ENCODE measurements at regions not wholly inside any gene's neighbourhood (a gene's known extent, or its start where the extent isn't known, plus 50 kb on each side); places are given as distances from the start of the nearest gene placed in this dataset.

DNA sequence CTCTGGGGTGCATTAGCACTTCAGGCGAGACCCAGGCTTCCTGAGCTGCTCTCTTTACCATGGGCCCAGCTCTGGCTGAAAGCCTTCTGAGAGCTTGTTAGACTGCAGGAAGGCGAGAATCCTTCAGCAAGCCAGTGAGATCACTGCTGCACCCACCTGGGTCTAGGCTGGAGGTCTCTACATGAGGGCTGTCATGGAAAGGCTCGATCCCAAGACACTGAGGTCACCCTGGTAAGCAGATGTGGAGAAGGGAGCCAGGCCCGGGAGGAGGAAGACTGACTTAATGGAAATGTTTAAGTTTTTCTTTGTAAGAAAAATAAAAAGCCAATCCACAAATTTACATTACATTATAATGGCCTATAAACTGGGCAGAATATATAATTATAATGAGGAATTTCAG lies 684.5 kb downstream of the TNS3 start:
- no peak overlapping the region for H3K4me2 ChIP-seq (ENCODE audit: unreplicated experiment)
- in situ Hi-C loops (cut with MboI) = no loop called here
- H2AFZ ChIP-seq = no peak overlapping the region
- no peaks in the 10 kb centered on the region for H3K27me3 ChIP-seq (replicated peaks; ENCODE audit: insufficient read depth)
- no peaks in the 10 kb centered on the region for H3K9me3 ChIP-seq (ENCODE audit: low read depth)
- no peak for DNase-seq
- H3F3A ChIP-seq (ENCODE audit: insufficient read depth) = no peaks in the 10 kb centered on the region
- H3K27ac ChIP-seq = no peak overlapping the region
- no peaks in the 10 kb centered on the region for H4K20me1 ChIP-seq (ENCODE audit: insufficient read depth)
- 55 to 58% methylated on average over 4 of the region's 4 CpGs for WGBS, 2 experiments (ENCODE audit: low coverage in 1 of 2, low lambda C conversion rate in 2 of 2, missing lambda C conversion rate in 2 of 2)
- H3K4me3 ChIP-seq = no peak overlapping the region
- no peak overlapping the region for H3K9ac ChIP-seq
- no peaks in the 10 kb centered on the region for H3K36me3 ChIP-seq (ENCODE audit: low read depth)
- TF ChIP-seq EZH2phosphoT487 (IDR thresholded peaks at IDR 0.05; ENCODE audit: insufficient read depth, low read depth) (no peak), EZH2 (IDR thresholded peaks at IDR 0.05; ENCODE audit: insufficient read depth, poor library complexity, severe bottlenecking) (no peak)
- no peaks in the 10 kb centered on the region for H3K9me2 ChIP-seq (ENCODE audit: insufficient read depth)
- no peaks in the 10 kb centered on the region for H3K4me1 ChIP-seq (ENCODE audit: insufficient read depth)
- H3K79me2 ChIP-seq (ENCODE audit: insufficient read depth) = no peaks in the 10 kb centered on the region

DNA sequence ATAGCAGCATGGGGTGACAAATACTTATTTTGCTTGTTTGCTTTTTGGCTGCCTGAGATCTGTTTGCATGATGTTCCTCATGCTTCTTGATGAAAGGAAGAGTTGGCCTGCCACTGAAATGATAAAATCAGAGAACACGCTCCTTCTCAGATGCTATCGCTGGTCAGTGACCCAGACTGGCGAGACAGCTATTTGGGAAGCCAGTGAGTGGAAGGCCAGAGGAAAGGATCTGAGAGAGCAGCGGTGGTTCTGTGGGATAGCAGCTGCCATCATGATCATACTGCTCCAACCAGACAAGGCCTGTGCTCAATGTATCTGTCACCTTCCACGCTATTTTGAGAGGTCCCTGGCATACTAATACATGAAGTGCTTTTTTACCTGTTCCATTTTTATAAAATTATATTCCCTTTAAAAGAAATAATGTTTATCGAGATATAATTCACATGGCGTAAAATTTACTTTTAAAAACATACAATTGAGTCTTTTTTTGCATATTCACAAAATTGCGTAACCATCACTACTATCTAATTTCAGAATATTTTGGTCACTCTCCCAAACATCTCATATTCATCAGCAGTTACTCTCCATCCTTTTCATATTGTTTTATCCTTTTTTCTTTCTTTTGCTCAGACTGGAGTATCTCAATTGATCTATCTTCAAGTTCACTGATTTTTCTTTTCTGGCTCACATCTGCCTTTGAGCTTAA lies 695.1 kb downstream of the TNS3 start:
- H3K9me3 ChIP-seq (ENCODE audit: low read depth) = no peaks in the 10 kb centered on the region
- no peaks in the 10 kb centered on the region for H3K79me2 ChIP-seq (ENCODE audit: insufficient read depth)
- H3F3A ChIP-seq (ENCODE audit: insufficient read depth) = no peaks in the 10 kb centered on the region
- H3K27me3 ChIP-seq (replicated peaks; ENCODE audit: insufficient read depth) = no peaks in the 10 kb centered on the region
- no peaks in the 10 kb centered on the region for H4K20me1 ChIP-seq (ENCODE audit: insufficient read depth)
- WGBS, 2 experiments (ENCODE audit: low coverage in 1 of 2, low lambda C conversion rate in 2 of 2, missing lambda C conversion rate in 2 of 2) = 70 to 77% methylated on average over 8 of the region's 8 CpGs
- TF ChIP-seq EZH2phosphoT487 (IDR thresholded peaks at IDR 0.05; ENCODE audit: insufficient read depth, low read depth) = no peak
- TF ChIP-seq EZH2 (IDR thresholded peaks at IDR 0.05; ENCODE audit: insufficient read depth, poor library complexity, severe bottlenecking) = no peak
- H3K4me1 ChIP-seq (ENCODE audit: insufficient read depth) = no peaks in the 10 kb centered on the region
- H3K4me3 ChIP-seq = no peak overlapping the region
- DNase-seq = no peak
- in situ Hi-C loops (cut with MboI) = no loop called here
- no peak overlapping the region for H3K9ac ChIP-seq
- no peak overlapping the region for H3K27ac ChIP-seq
- no peaks in the 10 kb centered on the region for H3K36me3 ChIP-seq (ENCODE audit: low read depth)
- H3K9me2 ChIP-seq (ENCODE audit: insufficient read depth) = no peaks in the 10 kb centered on the region; the same call in 1 of the 2 replicates
- H2AFZ ChIP-seq = no peak overlapping the region
- no peak overlapping the region for H3K4me2 ChIP-seq (ENCODE audit: unreplicated experiment)

DNA sequence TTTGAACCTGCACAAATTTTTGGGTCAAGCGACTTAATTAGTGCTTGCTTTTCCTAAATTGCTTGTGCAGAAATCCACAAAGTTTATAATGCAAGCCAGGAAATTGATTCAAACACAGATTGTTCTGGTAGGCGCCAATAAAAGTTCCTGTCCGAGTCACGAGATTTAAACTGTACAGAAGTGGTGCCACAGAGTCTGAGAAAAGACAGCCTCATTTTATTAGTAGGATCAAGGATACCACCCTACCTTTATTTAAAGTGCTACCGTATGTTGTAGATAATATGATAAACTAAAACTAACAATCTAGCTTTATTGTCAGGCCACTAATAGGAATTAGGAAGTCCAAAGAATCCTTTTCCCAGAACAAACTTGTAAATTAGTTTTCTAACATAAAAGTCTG lies 696.7 kb downstream of the TNS3 start:
- H3K4me2 ChIP-seq (ENCODE audit: unreplicated experiment) = no peak overlapping the region

DNA sequence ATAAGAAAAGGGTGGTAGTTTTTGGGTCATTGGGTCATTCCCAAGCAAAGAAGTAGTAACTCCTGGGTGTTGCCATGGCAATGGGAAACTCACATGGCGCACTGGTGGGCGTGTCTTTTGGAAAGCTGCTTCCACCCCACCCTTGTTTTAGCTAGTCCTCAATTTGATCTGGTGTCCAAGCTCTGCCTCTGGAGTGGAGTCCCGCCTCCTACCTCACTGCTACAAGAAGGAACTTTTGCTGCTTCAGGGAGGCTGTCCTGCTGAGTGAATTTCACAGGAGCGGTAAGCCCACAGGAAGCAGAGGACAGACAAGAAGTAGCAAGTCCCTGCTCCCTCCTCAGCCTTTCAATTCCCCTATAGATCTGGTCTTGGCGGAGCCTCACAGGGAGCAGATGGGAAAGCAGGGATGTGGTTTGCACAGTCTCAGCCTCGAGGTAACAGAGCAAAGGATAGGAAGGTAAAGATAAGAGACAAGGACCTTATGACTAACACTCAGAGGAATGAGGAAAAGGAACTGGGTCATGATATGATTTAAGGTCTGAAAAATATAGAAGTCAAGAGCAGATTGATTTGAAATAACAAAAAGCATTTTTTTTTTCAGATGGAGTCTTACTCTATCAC lies 700.3 kb downstream of the TNS3 start:
- no peak overlapping the region for H3K4me3 ChIP-seq
- H4K20me1 ChIP-seq (ENCODE audit: insufficient read depth) = no peaks in the 10 kb centered on the region
- H3K4me1 ChIP-seq (ENCODE audit: insufficient read depth) = no peaks in the 10 kb centered on the region
- no peak for DNase-seq
- in situ Hi-C loops (cut with MboI) = no loop called here
- no peak overlapping the region for H3K9ac ChIP-seq
- WGBS, 2 experiments (ENCODE audit: low coverage in 1 of 2, low lambda C conversion rate in 2 of 2, missing lambda C conversion rate in 2 of 2) = 93 to 96% methylated on average over 6 of the region's 6 CpGs
- H3K27ac ChIP-seq = no peak overlapping the region
- H3K79me2 ChIP-seq (ENCODE audit: insufficient read depth) = no peaks in the 10 kb centered on the region
- no peak for TF ChIP-seq EZH2phosphoT487 (IDR thresholded peaks at IDR 0.05; ENCODE audit: insufficient read depth, low read depth)
- TF ChIP-seq EZH2 (IDR thresholded peaks at IDR 0.05; ENCODE audit: insufficient read depth, poor library complexity, severe bottlenecking) = no peak
- H3K36me3 ChIP-seq (ENCODE audit: low read depth) = no peaks in the 10 kb centered on the region
- no peaks in the 10 kb centered on the region; the same call in 1 of the 2 replicates for H3K9me2 ChIP-seq (ENCODE audit: insufficient read depth)
- no peaks in the 10 kb centered on the region for H3K27me3 ChIP-seq (replicated peaks; ENCODE audit: insufficient read depth)
- no peaks in the 10 kb centered on the region for H3F3A ChIP-seq (ENCODE audit: insufficient read depth)
- no peak overlapping the region for H3K4me2 ChIP-seq (ENCODE audit: unreplicated experiment)
- no peak overlapping the region for H2AFZ ChIP-seq
- no peaks in the 10 kb centered on the region for H3K9me3 ChIP-seq (ENCODE audit: low read depth)

More for the DNA sequence above, 696.7 kb downstream of the TNS3 start:
- H3K9me2 ChIP-seq (ENCODE audit: insufficient read depth) = no peaks in the 10 kb centered on the region; the same call in 1 of the 2 replicates
- no peaks in the 10 kb centered on the region for H3F3A ChIP-seq (ENCODE audit: insufficient read depth)
- H3K4me1 ChIP-seq (ENCODE audit: insufficient read depth) = no peaks in the 10 kb centered on the region
- DNase-seq = no peak
- no peaks in the 10 kb centered on the region for H3K79me2 ChIP-seq (ENCODE audit: insufficient read depth)
- no peak overlapping the region for H3K9ac ChIP-seq
- no peak overlapping the region for H2AFZ ChIP-seq
- H3K4me3 ChIP-seq = no peak overlapping the region
- in situ Hi-C loops (cut with MboI) = no loop called here
- H3K9me3 ChIP-seq (ENCODE audit: low read depth) = no peaks in the 10 kb centered on the region
- H4K20me1 ChIP-seq (ENCODE audit: insufficient read depth) = no peaks in the 10 kb centered on the region
- H3K27me3 ChIP-seq (replicated peaks; ENCODE audit: insufficient read depth) = no peaks in the 10 kb centered on the region
- no peaks in the 10 kb centered on the region for H3K36me3 ChIP-seq (ENCODE audit: low read depth)
- no peak overlapping the region for H3K27ac ChIP-seq
- 82 to 88% methylated on average over 5 of the region's 5 CpGs for WGBS, 2 experiments (ENCODE audit: low coverage in 1 of 2, low lambda C conversion rate in 2 of 2, missing lambda C conversion rate in 2 of 2)
- no peak for TF ChIP-seq EZH2 (IDR thresholded peaks at IDR 0.05; ENCODE audit: insufficient read depth, poor library complexity, severe bottlenecking)
- TF ChIP-seq EZH2phosphoT487 (IDR thresholded peaks at IDR 0.05; ENCODE audit: insufficient read depth, low read depth) = no peak

Measured in GM23248 (cell line).